Amygdala (tissue), 56 donors: ENCODE measurements at regions not wholly inside any gene's neighbourhood (a gene's known extent, or its start where the extent isn't known, plus 50 kb on each side); places are given as distances from the start of the nearest gene placed in this dataset.
"Not testable (repeated sequence)": the region's sequence is repeated elsewhere in the genome, so short reads cannot be mapped to it uniquely, and the experiment has no call there.

Source experiments
- DNase-seq, 56 donors: peaks; one replicate each; lab custom pipeline; 2025; lab: John Stamatoyannopoulos, UW

DNA sequence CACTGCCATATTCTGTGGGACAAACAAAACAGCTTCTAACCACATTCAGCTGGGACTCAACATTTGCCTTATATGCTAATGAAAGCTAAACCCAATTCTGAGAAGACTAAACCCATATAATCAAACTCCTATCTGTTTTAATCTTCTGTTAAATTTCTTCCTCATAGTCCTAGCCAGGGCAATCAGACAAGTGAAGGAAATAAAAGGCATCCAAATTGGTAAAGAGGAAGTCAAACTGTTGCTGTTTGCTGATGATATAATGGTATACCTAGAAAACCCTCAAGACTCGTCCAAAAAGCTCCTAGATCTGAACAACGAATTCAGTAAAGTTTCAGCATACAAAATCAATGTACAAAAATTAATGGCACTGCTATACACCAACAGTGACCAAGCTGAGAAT is 157.1 kb downstream of the PHLDA1 start:
- DNase-seq, result no peak

- no peak for DNase-seq
Observed at GRCh38 chr12:75872762-75873161, 158.8 kb downstream of the PHLDA1 start.

DNA sequence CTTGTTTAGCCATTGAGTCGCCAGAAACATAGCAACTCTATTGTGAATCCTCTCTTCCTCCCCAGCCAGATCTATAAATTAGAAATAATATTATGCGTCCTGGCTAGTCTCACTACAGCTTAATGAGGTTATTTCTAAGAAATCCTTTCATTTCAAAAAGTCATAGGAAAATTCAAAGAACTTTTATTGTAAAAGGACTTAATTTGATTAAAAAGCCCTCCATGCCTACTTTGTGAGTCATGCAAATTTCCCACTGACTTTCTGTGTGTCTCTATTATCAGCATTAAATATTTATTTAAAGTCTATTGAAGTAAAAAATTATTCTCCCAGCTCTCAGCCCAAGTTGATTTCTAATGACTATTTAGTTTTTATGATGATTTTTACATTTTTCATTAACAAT is 160.7 kb downstream of the PHLDA1 start:
- DNase-seq, result no peak

DNA sequence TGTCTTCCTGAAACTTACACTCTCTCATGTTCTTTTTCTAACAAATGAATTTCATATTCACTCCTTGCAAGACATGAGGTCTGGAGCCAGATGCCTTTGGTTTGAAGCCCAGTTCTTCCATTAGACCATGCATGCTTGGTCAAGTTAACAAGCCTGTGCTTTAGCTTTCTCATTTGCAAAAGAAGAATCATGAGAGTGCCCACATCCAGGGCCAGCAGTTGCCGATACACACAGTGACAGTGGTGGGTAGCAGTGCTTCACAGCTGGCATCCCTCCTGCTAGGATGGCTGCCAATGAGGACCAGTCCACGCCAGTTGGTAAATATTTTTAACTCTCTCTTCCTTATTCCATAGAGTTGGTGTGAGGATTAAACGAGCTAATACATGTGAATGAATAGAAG is 163.1 kb downstream of the PHLDA1 start:
- peak in 14 of 56 donors; percentile 1 to 51 (median 12) for DNase-seq

DNA sequence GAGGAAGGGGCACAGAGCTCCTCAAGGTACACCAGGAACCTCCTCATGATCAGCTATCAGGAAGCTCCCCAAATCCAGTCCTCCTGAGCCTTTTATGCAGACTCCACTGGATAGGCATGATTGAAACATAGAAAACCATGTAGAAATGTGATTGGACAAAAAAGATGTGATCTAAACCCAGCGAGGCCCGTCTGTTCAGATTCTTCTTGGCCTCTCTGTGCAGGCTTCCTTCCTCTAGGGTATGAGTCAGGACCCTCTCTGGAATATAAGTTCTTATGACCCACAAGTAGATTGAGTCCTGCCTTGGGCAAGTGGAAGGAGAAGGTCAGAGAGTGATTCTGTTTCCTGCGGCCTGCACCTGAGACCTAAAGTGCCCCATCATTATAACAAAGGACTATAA is 166.3 kb downstream of the PHLDA1 start:
- no peak for DNase-seq

DNA sequence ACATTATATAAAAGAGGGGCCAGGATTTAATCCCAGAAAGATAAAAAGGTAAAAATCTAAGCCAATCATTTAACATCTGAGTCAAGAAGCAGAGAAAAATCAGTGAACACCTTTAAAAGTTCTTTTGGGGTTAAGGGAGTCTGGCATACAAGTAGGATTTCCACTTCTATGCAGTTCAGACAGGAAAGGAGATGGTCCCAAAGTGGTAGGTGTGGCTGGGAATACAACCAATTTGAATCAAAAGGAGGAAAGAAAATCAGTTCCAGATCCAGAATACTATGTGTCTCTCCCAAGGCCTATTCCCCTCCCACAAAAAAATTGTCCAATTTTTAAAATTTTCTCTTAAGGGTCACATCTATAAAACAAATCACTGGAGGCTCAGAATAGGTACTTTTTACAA is 167.4 kb downstream of the PHLDA1 start:
- no peak for DNase-seq

DNA sequence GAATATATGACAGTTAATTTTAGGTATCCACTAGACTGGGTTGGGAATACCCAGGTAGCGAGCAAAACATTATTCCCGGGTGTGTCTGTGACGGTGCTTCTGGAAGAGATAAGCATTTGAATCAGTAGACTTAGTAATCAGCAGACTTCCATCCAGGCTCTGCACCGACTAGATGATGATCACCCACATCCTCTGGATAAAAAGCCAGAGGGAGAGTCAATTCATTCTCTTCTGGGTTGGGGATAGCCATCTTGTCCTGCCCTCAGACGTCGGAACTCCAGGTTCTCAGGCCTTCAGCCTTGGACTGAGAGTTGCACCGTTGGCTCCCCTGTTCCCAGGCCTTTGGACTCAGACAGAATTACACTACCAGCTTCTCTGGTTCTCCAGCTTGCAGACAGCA is 168.0 kb downstream of the PHLDA1 start:
- DNase-seq, result no peak

DNA sequence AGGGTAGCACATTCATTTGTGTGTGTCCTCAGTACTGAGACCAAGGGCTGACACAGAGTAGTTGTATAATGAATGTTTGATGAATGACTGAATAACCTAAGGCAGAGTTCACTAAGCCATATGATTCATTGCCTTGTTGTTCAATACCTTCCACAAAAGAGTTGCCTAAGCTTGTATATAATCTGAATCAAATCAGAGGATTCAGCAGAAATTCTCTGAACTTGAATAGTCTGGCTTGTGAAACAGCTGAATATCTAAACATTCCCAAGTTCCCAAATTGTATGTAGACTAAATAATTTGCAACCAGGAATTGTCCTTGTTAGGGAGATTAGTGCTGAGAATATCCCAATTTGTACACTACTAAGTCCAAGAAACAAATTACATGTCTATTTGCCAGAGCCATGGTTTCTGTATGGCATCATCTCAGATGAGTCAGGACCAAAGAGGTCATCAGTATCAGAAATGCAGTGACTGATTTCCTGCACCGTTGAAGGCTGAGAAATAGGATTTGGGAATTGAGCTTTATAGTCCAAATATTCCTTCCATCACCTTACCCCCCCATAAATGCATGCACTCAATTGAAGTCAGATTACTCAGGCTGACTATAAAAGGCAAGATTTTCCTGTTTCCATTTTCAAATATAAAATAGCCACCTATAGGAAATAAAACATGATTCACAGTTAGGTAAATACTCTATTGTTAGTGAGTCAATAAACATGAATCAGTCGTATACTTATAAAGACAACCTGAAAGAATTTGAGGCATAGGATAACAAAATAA is 168.7 kb downstream of the PHLDA1 start:
- DNase-seq, result no peak

DNA sequence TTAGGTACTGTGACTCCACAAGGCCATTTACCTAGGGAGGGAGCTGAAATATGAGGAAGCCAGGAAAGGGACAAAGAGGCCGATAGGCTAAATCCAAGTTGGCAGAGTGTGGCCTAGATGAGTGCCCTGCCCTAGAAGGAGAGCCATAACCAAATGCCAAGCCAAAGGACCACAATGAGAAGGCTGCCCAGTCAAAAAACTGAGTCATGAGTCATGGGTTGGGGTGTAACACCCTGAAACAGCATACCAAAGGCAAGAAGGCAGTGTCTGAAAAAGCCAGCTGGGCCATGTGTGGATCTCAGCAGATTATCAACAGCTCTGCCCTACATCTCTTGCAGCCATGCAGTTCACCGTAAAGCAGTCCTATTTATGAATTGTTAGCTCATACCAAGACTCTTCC is 171.7 kb downstream of the PHLDA1 start:
- no peak for DNase-seq

GRCh38 chr12:75856235-75856634 is 175.3 kb downstream of the PHLDA1 start:
- DNase-seq, result no peak

- no peak for DNase-seq
Observed at GRCh38 chr12:75855360-75855759, 176.2 kb downstream of the PHLDA1 start.

- no peak for DNase-seq
Observed at GRCh38 chr12:75854681-75855309, 176.8 kb downstream of the PHLDA1 start.

- DNase-seq, result not testable (repeated sequence)
Observed at GRCh38 chr12:75854137-75854536, 177.4 kb downstream of the PHLDA1 start.

- DNase-seq, result no peak
Observed at GRCh38 chr12:75853626-75854025, 177.9 kb downstream of the PHLDA1 start.

GRCh38 chr12:75852956-75853355 is 178.6 kb downstream of the PHLDA1 start:
- DNase-seq, result no peak

- DNase-seq, result no peak
Observed at GRCh38 chr12:75852143-75852542, 179.4 kb downstream of the PHLDA1 start.

- DNase-seq, result no peak
Observed at GRCh38 chr12:75850721-75851462, 180.7 kb downstream of the PHLDA1 start.

GRCh38 chr12:75848961-75849360 is 182.6 kb downstream of the PHLDA1 start:
- no peak for DNase-seq

GRCh38 chr12:75848431-75848925 is 183.1 kb downstream of the PHLDA1 start:
- DNase-seq, result peak in 21 of 56 donors; percentile 2 to 75 (median 23)

GRCh38 chr12:75846102-75846501 is 185.5 kb downstream of the PHLDA1 start:
- DNase-seq, result no peak

DNA sequence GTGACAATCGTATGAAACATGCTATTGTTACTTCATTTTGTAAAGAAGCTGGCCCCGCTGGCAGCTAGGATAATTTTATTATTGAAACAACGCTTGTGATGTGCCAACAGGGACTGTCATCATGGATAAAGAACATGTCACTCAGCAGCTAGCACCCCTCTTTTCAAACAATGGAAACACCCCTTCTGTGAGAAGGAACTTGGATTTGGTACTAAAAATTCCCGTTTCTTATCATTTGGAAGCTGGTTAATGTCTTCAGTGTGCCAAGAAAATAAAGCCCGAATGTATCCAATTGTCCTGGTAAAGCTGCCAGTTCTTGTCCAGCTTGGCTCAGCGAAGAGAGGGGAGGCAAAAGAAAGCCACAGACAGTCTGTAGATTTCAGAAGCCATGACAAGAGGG is 186.6 kb downstream of the PHLDA1 start:
- no peak for DNase-seq
